HG02678 (cell line): ENCODE measurements at regions not wholly inside any gene's neighbourhood (a gene's known extent, or its start where the extent isn't known, plus 50 kb on each side); places are given as distances from the start of the nearest gene placed in this dataset.

Source experiments
- ATAC-seq: cut with Tn5 transposase; IDR thresholded peaks from one replicate; pipeline ENCODE4 v1.9.1; 2021; ENCODE audit warnings: mild to moderate bottlenecking, moderate library complexity; ENCODE audit not compliant: unreplicated experiment

GRCh38 chr16:6547131-6547530 lies 785.5 kb upstream of the RBFOX1 start:
- ATAC-seq = no peak

GRCh38 chr16:6545329-6545728 lies 787.3 kb upstream of the RBFOX1 start:
- ATAC-seq = no peak

GRCh38 chr16:6541267-6541666 lies 791.4 kb upstream of the RBFOX1 start:
- ATAC-seq = no peak

- ATAC-seq = no peak
These were observed 796.2 kb upstream of the RBFOX1 start for GRCh38 chr16:6536411-6536810.

- no peak for ATAC-seq
These were observed 801.6 kb upstream of the RBFOX1 start for GRCh38 chr16:6531067-6531466.

- no peak for ATAC-seq
These were observed 804.4 kb upstream of the RBFOX1 start for GRCh38 chr16:6528217-6528616.

- no peak for ATAC-seq
These were observed 805.0 kb upstream of the RBFOX1 start for GRCh38 chr16:6527646-6528045.

- no peak for ATAC-seq
These were observed 808.1 kb upstream of the RBFOX1 start for GRCh38 chr16:6524501-6524900.

- ATAC-seq = no peak
These were observed 815.5 kb upstream of the RBFOX1 start for GRCh38 chr16:6517020-6517720.

- no peak for ATAC-seq
These were observed 820.1 kb upstream of the RBFOX1 start for GRCh38 chr16:6512512-6512911.

GRCh38 chr16:6510261-6510660 lies 822.4 kb upstream of the RBFOX1 start:
- ATAC-seq = no peak

- no peak for ATAC-seq
These were observed 833.2 kb upstream of the RBFOX1 start for GRCh38 chr16:6499413-6499812.

- ATAC-seq = no peak
These were observed 833.8 kb upstream of the RBFOX1 start for GRCh38 chr16:6498858-6499257.

- ATAC-seq = no peak
These were observed 835.6 kb upstream of the RBFOX1 start for GRCh38 chr16:6496996-6497395.

- no peak for ATAC-seq
These were observed 837.0 kb upstream of the RBFOX1 start for GRCh38 chr16:6495486-6496210.

GRCh38 chr16:6494716-6495115 lies 837.9 kb upstream of the RBFOX1 start:
- ATAC-seq = no peak

- ATAC-seq = no peak
These were observed 839.1 kb upstream of the RBFOX1 start for GRCh38 chr16:6493555-6493954.

- no peak for ATAC-seq
These were observed 839.9 kb upstream of the RBFOX1 start for GRCh38 chr16:6492742-6493141.

GRCh38 chr16:6484935-6485334 lies 847.7 kb upstream of the RBFOX1 start:
- no peak for ATAC-seq

- ATAC-seq = no peak
These were observed 848.6 kb upstream of the RBFOX1 start for GRCh38 chr16:6484081-6484480.

- ATAC-seq = no peak
These were observed 849.1 kb upstream of the RBFOX1 start for GRCh38 chr16:6483469-6484033.
